Uterus (tissue), 2 donors: ENCODE measurements at regions not wholly inside any gene's neighbourhood (a gene's known extent, or its start where the extent isn't known, plus 50 kb on each side); places are given as distances from the start of the nearest gene placed in this dataset.

ENCODE experiments used
- POLR2A ChIP-seq, 2 donors: fragments of 450-650 bp; IDR thresholded peaks; one replicate each; pipeline ENCODE4 v1.6.1; 2016; ENCODE audit warnings: antibody characterized with exemption in 2 of 2, mild to moderate bottlenecking in 1 of 2, moderate library complexity in 1 of 2
- TF ChIP-seq, protein P1 (sequence below), 4 experiments: fragments of 200-600 bp in 2 of 4; fragments of 450-650 bp in 2 of 4; sonication (generic) in 2 of 4; IDR thresholded peaks; one replicate each; pipeline ENCODE4 v1.5.1; 2016 to 2019; ENCODE audit warnings: antibody characterized with exemption in 4 of 4, mild to moderate bottlenecking in 2 of 4, moderate library complexity in 1 of 4

DNA sequence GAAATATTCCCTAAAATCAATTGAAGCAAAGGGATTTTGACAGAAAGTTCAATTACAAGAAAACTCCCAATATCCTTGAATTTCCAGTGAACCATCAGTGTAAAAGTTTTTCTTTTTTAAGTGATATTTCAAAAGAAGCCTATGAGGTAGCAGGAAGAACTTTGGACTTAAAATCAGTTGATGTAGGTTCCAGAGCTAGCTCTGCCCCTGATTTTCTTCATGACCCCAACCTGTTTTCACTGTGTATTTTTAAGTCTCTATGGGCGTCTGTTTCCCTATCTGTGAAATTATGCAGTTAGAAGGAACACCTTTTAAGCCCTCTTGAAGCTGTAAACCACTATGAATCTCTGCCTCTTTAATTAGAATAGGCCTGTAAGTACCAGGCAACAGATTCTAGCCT, 66.2 kb upstream of the SLC1A1 start:
- TF ChIP-seq, protein P1, sequence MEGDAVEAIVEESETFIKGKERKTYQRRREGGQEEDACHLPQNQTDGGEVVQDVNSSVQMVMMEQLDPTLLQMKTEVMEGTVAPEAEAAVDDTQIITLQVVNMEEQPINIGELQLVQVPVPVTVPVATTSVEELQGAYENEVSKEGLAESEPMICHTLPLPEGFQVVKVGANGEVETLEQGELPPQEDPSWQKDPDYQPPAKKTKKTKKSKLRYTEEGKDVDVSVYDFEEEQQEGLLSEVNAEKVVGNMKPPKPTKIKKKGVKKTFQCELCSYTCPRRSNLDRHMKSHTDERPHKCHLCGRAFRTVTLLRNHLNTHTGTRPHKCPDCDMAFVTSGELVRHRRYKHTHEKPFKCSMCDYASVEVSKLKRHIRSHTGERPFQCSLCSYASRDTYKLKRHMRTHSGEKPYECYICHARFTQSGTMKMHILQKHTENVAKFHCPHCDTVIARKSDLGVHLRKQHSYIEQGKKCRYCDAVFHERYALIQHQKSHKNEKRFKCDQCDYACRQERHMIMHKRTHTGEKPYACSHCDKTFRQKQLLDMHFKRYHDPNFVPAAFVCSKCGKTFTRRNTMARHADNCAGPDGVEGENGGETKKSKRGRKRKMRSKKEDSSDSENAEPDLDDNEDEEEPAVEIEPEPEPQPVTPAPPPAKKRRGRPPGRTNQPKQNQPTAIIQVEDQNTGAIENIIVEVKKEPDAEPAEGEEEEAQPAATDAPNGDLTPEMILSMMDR (IDR thresholded peaks at IDR 0.05), result no peak
- no peak for TF ChIP-seq POLR2A (IDR thresholded peaks at IDR 0.05)
